Activated CD8-positive, alpha-beta T cell treated with anti-CD3 and anti-CD28 coated beads for 36 hours (primary cell): ENCODE measurements at regions not wholly inside any gene's neighbourhood (a gene's known extent, or its start where the extent isn't known, plus 50 kb on each side); places are given as distances from the start of the nearest gene placed in this dataset.

ENCODE experiments used
- ATAC-seq: fragments of 200-7000 bp; cut with Tn5 transposase; one replicate; pipeline ENCODE4 v1.10.0; 2021; ENCODE audit warnings: mild to moderate bottlenecking, moderate library complexity
- CTCF ChIA-PET: fragments of 350-600 bp; sonication (Branson Sonifier 250); formaldehyde crosslinking; loops from one replicate; lab custom pipeline; 2021; ENCODE audit warnings: antibody characterized with exemption; lab: Charles Lee
- POLR2A ChIA-PET: fragments of 350-600 bp; sonication (Branson Sonifier 250); formaldehyde crosslinking; loops from one replicate; lab custom pipeline; 2021; ENCODE audit warnings: antibody characterized with exemption; lab: Charles Lee
- DNase-seq: peaks from one replicate; pipeline ENCODE4 v3.0.0-alpha.2; 2020
- H3K27ac Mint-ChIP-seq: one replicate; pipeline ENCODE4 v1.8.0; 2021; ENCODE audit warnings: mild to moderate bottlenecking, mixed read lengths
- H3K27me3 Mint-ChIP-seq: one replicate; pipeline ENCODE4 v1.8.0; 2021; ENCODE audit warnings: mixed read lengths
- H3K36me3 Mint-ChIP-seq: one replicate; pipeline ENCODE4 v1.8.0; 2021; ENCODE audit warnings: low read depth, mixed read lengths
- H3K4me1 Mint-ChIP-seq: one replicate; pipeline ENCODE4 v1.8.0; 2021; ENCODE audit warnings: low read depth, mixed read lengths
- H3K4me3 Mint-ChIP-seq: one replicate; pipeline ENCODE4 v1.8.0; 2021; ENCODE audit warnings: mild to moderate bottlenecking, moderate library complexity, mixed read lengths
- H3K9me3 Mint-ChIP-seq: one replicate; pipeline ENCODE4 v1.8.0; 2021; ENCODE audit warnings: mixed read lengths
- CTCF ChIP-seq: fragments of 200-600 bp; IDR thresholded peaks from one replicate; pipeline ENCODE4 v1.8.0; 2022; ENCODE audit warnings: antibody characterized with exemption, mild to moderate bottlenecking
- intact Hi-C: fragments of 100-400 bp; cut with micrococcal nuclease; formaldehyde crosslinking; loops from one replicate; pipeline ENCODE4 v1.10.0; 2022

GRCh38 chr6:62466607-62467006 lies 180.6 kb upstream of the KHDRBS2 start:
- TF ChIP-seq CTCF, result no peak

GRCh38 chr6:62465206-62465605 lies 179.2 kb upstream of the KHDRBS2 start:
- DNase-seq, result no peak
- peaks cover 12% of the 10 kb centered on the region for H3K9me3 Mint-ChIP-seq
- no peak overlapping the region for H3K4me3 Mint-ChIP-seq
- CTCF ChIA-PET, result no interaction called here
- no peaks in the 10 kb centered on the region for H3K4me1 Mint-ChIP-seq
- no peaks in the 10 kb centered on the region for H3K36me3 Mint-ChIP-seq
- ATAC-seq, result no peak
- TF ChIP-seq CTCF, result no peak
- H3K27me3 Mint-ChIP-seq, result no peaks in the 10 kb centered on the region
- intact Hi-C loops, result no loop called here
- no peak overlapping the region for H3K27ac Mint-ChIP-seq
- POLR2A ChIA-PET, result no interaction called here

More at GRCh38 chr6:62466607-62467006, 180.6 kb upstream of the KHDRBS2 start:
- Mint-ChIP-seq H3K27ac (no peak overlapping the region), H3K4me1 (no peaks in the 10 kb centered on the region), H3K27me3 (no peaks in the 10 kb centered on the region), H3K4me3 (no peak overlapping the region), H3K36me3 (no peaks in the 10 kb centered on the region), H3K9me3 (peaks cover 12% of the 10 kb centered on the region)
- CTCF ChIA-PET, result no interaction called here
- ATAC-seq (no peak), DNase-seq (no peak)
- POLR2A ChIA-PET, result no interaction called here
- intact Hi-C loops, result no loop called here

- H3K27me3 Mint-ChIP-seq, result no peaks in the 10 kb centered on the region
- CTCF ChIA-PET, result no interaction called here
Observed at GRCh38 chr6:62452586-62452985, 166.6 kb upstream of the KHDRBS2 start.

GRCh38 chr6:62446647-62447316 lies 160.8 kb upstream of the KHDRBS2 start:
- intact Hi-C loops, result no loop called here
- no peak for TF ChIP-seq CTCF
- ChIA-PET POLR2A (no interaction called here), CTCF (no interaction called here)
- DNase-seq (no peak), ATAC-seq (no peak)
- H3K27ac Mint-ChIP-seq, result no peak overlapping the region
- H3K4me1 Mint-ChIP-seq, result no peaks in the 10 kb centered on the region
- no peak overlapping the region for H3K4me3 Mint-ChIP-seq
- no peaks in the 10 kb centered on the region for H3K27me3 Mint-ChIP-seq
- peaks cover 5% of the 10 kb centered on the region for H3K9me3 Mint-ChIP-seq
- no peaks in the 10 kb centered on the region for H3K36me3 Mint-ChIP-seq

More at GRCh38 chr6:62452586-62452985, 166.6 kb upstream of the KHDRBS2 start:
- H3K4me3 Mint-ChIP-seq, result no peak overlapping the region
- no peaks in the 10 kb centered on the region for H3K36me3 Mint-ChIP-seq
- POLR2A ChIA-PET, result no interaction called here
- intact Hi-C loops, result no loop called here
- DNase-seq (no peak), ATAC-seq (no peak)
- H3K27ac Mint-ChIP-seq, result no peak overlapping the region
- no peak for TF ChIP-seq CTCF
- H3K4me1 Mint-ChIP-seq, result no peaks in the 10 kb centered on the region
- peaks cover 6% of the 10 kb centered on the region for H3K9me3 Mint-ChIP-seq

GRCh38 chr6:62445521-62445920 lies 159.5 kb upstream of the KHDRBS2 start:
- Mint-ChIP-seq H3K9me3 (peaks cover 12% of the 10 kb centered on the region), H3K27me3 (no peaks in the 10 kb centered on the region), H3K4me3 (no peak overlapping the region), H3K27ac (no peak overlapping the region), H3K4me1 (no peaks in the 10 kb centered on the region), H3K36me3 (no peaks in the 10 kb centered on the region)
- CTCF ChIA-PET, result no interaction called here
- intact Hi-C loops, result no loop called here
- POLR2A ChIA-PET, result no interaction called here
- no peak for TF ChIP-seq CTCF
- ATAC-seq (no peak), DNase-seq (no peak)
